H1 (cell line): ENCODE measurements at regions not wholly inside any gene's neighbourhood (a gene's known extent, or its start where the extent isn't known, plus 50 kb on each side); places are given as distances from the start of the nearest gene placed in this dataset.

Experiments
- CHD1 ChIP-seq: IDR thresholded peaks from 2 replicates; pipeline ENCODE4 v1.6.1; 2012; ENCODE audit warnings: low read depth, low read length, improper control_type of control experiment
- CHD2 ChIP-seq: IDR thresholded peaks from 2 replicates; pipeline ENCODE4 v1.6.1; 2012; ENCODE audit warnings: low read length, improper control_type of control experiment
- CHD7 ChIP-seq: fragments of 300-600 bp; sonication (generic); IDR thresholded peaks from 2 replicates; pipeline ENCODE4 v1.7.1; 2012; ENCODE audit warnings: low read length, moderate library complexity, mild to moderate bottlenecking, inconsistent platforms; ENCODE audit not compliant: insufficient replicate concordance
- KDM4A ChIP-seq: IDR thresholded peaks from one replicate; pipeline ENCODE4 v1.7.1; 2012; ENCODE audit warnings: low read depth, mild to moderate bottlenecking, moderate library complexity, low read length, inconsistent platforms; ENCODE audit not compliant: severe bottlenecking
- SP1 ChIP-seq: IDR thresholded peaks from 2 replicates; pipeline ENCODE4 v1.6.1; 2011; ENCODE audit warnings: low read depth, low read length
- SRF ChIP-seq: IDR thresholded peaks from 2 replicates; pipeline ENCODE4 v1.6.1; 2011; ENCODE audit warnings: mild to moderate bottlenecking, low read depth, low read length, moderate library complexity

GRCh38 chr6:87847830-87848210, 145.8 kb upstream of the AKIRIN2 start (continued):
- TF ChIP-seq CHD7: no peak
- no peak for TF ChIP-seq CHD1
- no peak for TF ChIP-seq CHD2
- TF ChIP-seq KDM4A: no peak
- TF ChIP-seq SP1: no peak
- TF ChIP-seq SRF: no peak
- TF ChIP-seq, all 59 proteins: peak for 0
